22Rv1 (cell line): ENCODE measurements at regions not wholly inside any gene's neighbourhood (a gene's known extent, or its start where the extent isn't known, plus 50 kb on each side); places are given as distances from the start of the nearest gene placed in this dataset.

Experiments
- H3K27ac ChIP-seq: fragments of 450-650 bp; 2 replicates; pipeline ENCODE4 v1.5.1; 2017
- ZFX ChIP-seq: fragments of 450-650 bp; IDR thresholded peaks from 2 replicates; pipeline ENCODE4 v1.6.1; 2017; ENCODE audit warnings: antibody characterized with exemption, borderline replicate concordance
- TF ChIP-seq, protein P1 (sequence below): fragments of 450-650 bp; IDR thresholded peaks from 2 replicates; pipeline ENCODE4 v1.5.1; 2017; ENCODE audit warnings: mild to moderate bottlenecking

DNA sequence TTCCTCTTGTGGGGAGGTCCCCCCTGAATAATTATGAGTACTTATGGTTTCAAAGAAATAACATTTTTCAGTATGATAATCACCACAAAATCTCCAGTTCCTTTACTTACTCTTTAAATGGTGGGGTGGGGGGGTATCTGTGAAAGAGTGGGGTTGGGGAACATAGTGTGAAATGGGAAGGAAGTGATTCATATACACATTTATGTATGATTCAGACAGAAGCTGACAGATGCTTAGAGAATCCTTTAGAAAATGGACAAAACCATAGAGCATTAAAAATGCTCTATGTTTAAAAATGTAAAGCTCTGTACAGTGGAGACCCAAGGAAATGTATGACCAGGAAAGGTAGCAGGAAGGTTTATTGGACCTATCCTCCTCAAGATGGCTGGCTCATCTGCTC is 267.5 kb upstream of the GRIA1 start:
- no peak overlapping the region for H3K27ac ChIP-seq
- no peak for TF ChIP-seq ZFX
- TF ChIP-seq, protein P1, sequence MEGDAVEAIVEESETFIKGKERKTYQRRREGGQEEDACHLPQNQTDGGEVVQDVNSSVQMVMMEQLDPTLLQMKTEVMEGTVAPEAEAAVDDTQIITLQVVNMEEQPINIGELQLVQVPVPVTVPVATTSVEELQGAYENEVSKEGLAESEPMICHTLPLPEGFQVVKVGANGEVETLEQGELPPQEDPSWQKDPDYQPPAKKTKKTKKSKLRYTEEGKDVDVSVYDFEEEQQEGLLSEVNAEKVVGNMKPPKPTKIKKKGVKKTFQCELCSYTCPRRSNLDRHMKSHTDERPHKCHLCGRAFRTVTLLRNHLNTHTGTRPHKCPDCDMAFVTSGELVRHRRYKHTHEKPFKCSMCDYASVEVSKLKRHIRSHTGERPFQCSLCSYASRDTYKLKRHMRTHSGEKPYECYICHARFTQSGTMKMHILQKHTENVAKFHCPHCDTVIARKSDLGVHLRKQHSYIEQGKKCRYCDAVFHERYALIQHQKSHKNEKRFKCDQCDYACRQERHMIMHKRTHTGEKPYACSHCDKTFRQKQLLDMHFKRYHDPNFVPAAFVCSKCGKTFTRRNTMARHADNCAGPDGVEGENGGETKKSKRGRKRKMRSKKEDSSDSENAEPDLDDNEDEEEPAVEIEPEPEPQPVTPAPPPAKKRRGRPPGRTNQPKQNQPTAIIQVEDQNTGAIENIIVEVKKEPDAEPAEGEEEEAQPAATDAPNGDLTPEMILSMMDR = no peak

DNA sequence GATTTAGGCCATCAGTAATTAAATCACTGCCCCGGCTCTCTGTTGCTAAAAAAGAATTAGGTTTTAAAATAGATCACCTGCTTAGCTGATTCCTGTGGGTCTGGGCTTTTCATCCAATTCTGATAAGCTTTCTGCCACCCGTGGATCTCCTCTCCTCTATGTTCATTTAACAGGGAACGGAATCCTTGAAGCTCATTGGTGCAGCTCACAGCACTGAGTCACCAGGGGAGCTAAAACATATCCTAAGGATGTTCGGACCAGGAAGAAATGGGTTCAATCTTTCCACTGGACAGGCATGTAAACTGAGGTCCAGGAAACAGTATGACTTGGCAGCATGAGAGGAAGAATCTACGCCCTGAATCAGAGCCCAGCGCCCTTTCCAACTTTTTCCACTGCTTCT is 267.1 kb upstream of the GRIA1 start:
- TF ChIP-seq, protein P1 = no peak
- no peak for TF ChIP-seq ZFX
- no peak overlapping the region for H3K27ac ChIP-seq

DNA sequence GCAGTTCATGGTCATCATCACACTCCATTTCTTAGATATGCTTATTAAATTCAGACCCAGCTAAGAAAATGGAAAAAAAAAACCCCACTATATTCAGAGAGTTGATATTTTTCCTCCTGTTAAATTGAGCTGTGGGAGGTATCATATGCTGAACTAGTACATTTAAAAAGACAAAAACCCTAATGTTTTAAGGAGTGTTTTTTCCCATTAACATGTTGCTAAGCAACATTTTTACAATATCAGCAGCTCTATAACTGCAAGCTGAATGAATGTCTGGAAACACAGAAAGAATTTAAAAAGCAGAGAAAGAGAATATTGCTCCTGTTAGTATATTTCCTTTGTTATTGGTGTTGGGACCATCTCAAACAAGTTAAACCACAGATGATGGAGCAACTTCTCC is 265.8 kb upstream of the GRIA1 start:
- TF ChIP-seq, protein P1 = no peak
- no peak for TF ChIP-seq ZFX
- no peak overlapping the region for H3K27ac ChIP-seq

DNA sequence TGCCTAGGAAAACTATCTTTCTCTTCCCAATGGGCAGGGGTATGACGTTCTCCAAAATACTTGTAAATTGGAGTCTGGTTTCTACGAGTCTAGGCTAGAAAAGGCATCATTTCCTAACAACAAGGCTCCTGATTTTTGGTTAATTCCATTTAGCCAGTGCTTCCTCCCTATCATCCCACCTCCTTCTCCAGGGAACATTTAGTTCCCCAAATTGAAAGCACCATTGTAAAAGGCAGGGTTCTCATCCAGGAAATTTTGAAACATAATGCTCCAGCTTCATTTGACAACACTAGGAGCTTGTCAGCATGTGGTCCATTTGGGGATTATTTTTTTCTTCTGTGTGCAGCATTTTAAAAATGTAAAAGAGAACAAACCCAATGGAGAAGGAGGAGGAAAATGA is 256.5 kb upstream of the GRIA1 start:
- TF ChIP-seq ZFX = no peak
- TF ChIP-seq, protein P1 = no peak
- H3K27ac ChIP-seq = no peak overlapping the region

DNA sequence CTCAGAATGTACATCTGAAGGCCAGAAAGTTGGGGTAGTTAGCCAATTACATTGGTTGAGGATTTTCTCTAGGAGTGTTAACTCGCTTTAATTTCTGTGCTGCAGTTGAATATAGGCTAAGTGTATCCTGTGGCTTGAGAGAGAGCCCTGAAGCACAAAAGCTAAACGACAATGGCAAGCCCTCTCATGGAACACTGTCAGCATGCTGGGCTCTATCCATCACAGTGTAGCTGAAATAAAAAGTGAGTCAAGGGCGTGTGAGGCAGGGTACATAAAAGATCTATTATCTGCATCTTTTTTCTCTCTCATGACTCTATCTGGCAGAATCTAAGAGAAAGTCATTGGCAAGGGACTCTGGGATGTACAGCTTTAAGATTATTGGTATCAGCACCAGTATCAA is 254.2 kb upstream of the GRIA1 start:
- H3K27ac ChIP-seq = no peak overlapping the region
- TF ChIP-seq, protein P1 = no peak
- TF ChIP-seq ZFX = no peak

DNA sequence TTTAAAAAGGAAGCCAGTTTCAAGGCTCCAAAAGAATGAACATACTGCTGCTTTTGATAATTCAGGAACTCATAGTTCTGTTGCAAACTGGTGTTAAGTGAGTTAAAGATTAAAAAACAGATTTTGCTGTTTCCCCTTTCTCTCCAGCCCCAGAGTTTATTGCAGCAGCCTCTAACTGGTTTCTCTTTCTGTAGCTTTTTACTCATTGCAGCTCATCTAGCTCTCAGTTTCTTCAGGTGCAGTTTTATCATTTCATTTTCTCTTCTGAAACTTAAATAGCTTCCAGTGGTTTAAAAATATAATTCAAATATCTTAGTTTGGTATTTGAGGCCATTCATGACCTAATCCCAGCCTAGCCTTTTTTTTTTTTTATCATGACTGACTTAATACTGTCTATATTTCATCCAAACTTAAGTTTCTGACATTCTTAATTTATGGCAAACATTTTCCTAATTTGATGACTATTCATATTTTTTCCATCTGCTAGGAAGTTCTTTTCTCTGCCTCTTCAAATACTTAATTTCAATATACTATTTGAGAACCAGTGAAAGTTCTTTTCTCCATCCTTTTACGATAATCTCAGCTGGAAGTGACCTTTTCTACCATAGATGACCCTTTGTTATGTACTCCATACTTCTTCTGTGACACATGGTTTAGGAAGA is 252.7 kb upstream of the GRIA1 start:
- H3K27ac ChIP-seq = no peak overlapping the region
- TF ChIP-seq, protein P1 = no peak
- no peak for TF ChIP-seq ZFX

DNA sequence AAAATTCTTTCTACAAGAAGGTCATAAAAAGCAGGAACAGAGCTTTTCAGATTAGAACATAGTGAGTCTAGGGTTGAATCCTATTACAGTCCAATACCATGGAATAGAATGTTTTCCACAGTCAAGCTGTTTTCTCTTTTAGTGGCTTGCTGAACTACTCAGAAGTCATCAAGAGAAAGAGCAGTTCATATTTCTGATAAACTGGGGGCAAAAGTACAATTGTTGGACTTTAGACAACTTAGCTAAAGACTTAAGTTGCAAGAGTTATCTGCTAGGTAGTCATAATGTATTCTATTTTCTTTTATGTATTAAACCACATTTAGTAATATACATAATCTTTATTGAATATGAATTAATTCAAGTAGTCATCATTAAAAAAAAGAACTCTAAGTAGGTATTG is 233.1 kb upstream of the GRIA1 start:
- TF ChIP-seq, protein P1 = no peak
- TF ChIP-seq ZFX = no peak
- H3K27ac ChIP-seq = no peak overlapping the region
